Smooth muscle cell (in vitro differentiated cells): ENCODE measurements at regions not wholly inside any gene's neighbourhood (a gene's known extent, or its start where the extent isn't known, plus 50 kb on each side); places are given as distances from the start of the nearest gene placed in this dataset.

Experiments
- DNase-seq: peaks from one replicate; lab custom pipeline; 2025; ENCODE audit not compliant: unreplicated experiment; lab: John Stamatoyannopoulos, UW
- H2AFZ ChIP-seq: fragments of 200-600 bp; sonication (generic); 2 replicates; pipeline ENCODE4 v1.6.0; 2016; ENCODE audit warnings: antibody characterized with exemption, low read depth, mild to moderate bottlenecking
- H3F3A ChIP-seq: fragments of 200-600 bp; sonication (generic); 2 replicates; pipeline ENCODE4 v1.6.0; 2017; ENCODE audit warnings: antibody characterized with exemption, low read depth
- H3K27ac ChIP-seq: fragments of 200-600 bp; sonication (generic); 2 replicates; pipeline ENCODE4 v1.5.1; 2016; ENCODE audit warnings: low read depth, mild to moderate bottlenecking
- H3K27me3 ChIP-seq: fragments of 200-600 bp; sonication (generic); 2 replicates; pipeline ENCODE4 v1.6.1; 2016; ENCODE audit warnings: low read depth, mild to moderate bottlenecking
- H3K36me3 ChIP-seq: fragments of 200-600 bp; sonication (generic); 2 replicates; pipeline ENCODE4 v1.5.1; 2016; ENCODE audit warnings: low read depth
- H3K4me1 ChIP-seq: fragments of 200-600 bp; sonication (generic); 2 replicates; pipeline ENCODE4 v1.5.1; 2016; ENCODE audit warnings: low read depth
- H3K4me2 ChIP-seq: fragments of 200-600 bp; sonication (generic); 2 replicates; pipeline ENCODE4 v1.6.0; 2016; ENCODE audit warnings: mild to moderate bottlenecking
- H3K4me3 ChIP-seq: fragments of 200-600 bp; sonication (generic); 2 replicates; pipeline ENCODE4 v1.5.1; 2016; ENCODE audit warnings: mild to moderate bottlenecking
- H3K79me2 ChIP-seq: fragments of 200-600 bp; sonication (generic); 2 replicates; pipeline ENCODE4 v1.6.0; 2016; ENCODE audit warnings: low read depth, mild to moderate bottlenecking
- H3K9ac ChIP-seq: fragments of 200-600 bp; sonication (generic); 2 replicates; pipeline ENCODE4 v1.6.0; 2016; ENCODE audit warnings: low read depth
- H3K9me3 ChIP-seq: fragments of 200-600 bp; sonication (generic); replicated peaks from 2 replicates; pipeline ENCODE4 v1.5.1; 2016; ENCODE audit warnings: low read depth
- H4K20me1 ChIP-seq: fragments of 200-600 bp; sonication (generic); 2 replicates; pipeline ENCODE4 v1.6.0; 2016; ENCODE audit warnings: low read depth
- WGBS: methylation state at CpG from one replicate; pipeline ENCODE4 v1.1.7; 2016; ENCODE audit warnings: low lambda C conversion rate; 5-methylcytosine and 5-hydroxymethylcytosine counted together
- TF ChIP-seq, protein P1 (sequence below): fragments of 200-600 bp; sonication (generic); IDR thresholded peaks from 2 replicates; pipeline ENCODE4 v1.5.1; 2017; ENCODE audit warnings: borderline replicate concordance, mild to moderate bottlenecking, antibody characterized with exemption; ENCODE audit not compliant: insufficient read depth, poor library complexity, severe bottlenecking

DNA sequence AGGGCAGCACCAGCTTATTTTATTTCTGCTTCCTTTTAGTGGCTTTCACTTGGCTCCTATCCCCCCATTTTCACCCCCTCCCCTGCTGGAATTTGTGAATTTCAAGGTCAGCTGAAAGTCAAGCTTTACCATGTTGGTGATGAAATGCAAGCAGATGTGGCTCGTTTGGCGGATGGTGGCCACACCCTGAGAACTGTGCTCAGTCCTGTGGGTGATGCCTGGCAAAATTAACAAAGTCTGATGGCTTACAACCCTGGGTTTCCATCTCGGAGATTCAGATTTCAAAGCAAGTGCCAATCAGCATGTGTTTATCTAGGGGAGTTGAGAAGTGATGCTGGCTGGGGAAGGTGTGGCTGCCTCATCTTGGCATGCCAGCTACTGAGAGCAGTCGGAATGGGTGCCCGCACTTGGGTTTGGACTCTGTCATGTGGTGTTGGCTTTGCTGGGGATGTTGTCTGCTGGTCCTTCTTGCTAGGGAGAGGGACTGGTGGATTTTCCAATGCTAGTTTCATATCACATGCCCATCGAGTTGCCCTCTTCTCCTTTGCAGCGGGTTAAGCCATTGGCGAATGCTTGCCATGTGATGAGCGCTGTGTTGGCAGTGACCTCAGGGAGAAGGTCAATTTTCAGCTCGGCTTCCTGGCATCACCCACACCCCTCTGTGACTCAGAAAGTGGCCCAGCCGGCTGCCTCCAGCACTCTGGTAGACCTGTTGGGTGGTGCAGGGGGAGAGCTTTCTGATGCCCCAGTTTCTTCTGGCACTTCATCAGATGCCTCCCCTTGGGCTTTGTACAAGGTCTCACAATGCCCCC is 77.0 kb upstream of the PITX1 start:
- H3K4me3 ChIP-seq: no peak overlapping the region
- H3K79me2 ChIP-seq: no peaks in the 10 kb centered on the region
- no peak for DNase-seq
- H4K20me1 ChIP-seq: no peaks in the 10 kb centered on the region
- no peak overlapping the region for H2AFZ ChIP-seq
- H3K27ac ChIP-seq: no peak overlapping the region
- no peak overlapping the region for H3K4me2 ChIP-seq
- peaks cover 7% of the 10 kb centered on the region for H3K4me1 ChIP-seq
- H3K9me3 ChIP-seq: no peaks in the 10 kb centered on the region
- no peaks in the 10 kb centered on the region for H3F3A ChIP-seq
- H3K9ac ChIP-seq: no peak overlapping the region
- TF ChIP-seq, protein P1, sequence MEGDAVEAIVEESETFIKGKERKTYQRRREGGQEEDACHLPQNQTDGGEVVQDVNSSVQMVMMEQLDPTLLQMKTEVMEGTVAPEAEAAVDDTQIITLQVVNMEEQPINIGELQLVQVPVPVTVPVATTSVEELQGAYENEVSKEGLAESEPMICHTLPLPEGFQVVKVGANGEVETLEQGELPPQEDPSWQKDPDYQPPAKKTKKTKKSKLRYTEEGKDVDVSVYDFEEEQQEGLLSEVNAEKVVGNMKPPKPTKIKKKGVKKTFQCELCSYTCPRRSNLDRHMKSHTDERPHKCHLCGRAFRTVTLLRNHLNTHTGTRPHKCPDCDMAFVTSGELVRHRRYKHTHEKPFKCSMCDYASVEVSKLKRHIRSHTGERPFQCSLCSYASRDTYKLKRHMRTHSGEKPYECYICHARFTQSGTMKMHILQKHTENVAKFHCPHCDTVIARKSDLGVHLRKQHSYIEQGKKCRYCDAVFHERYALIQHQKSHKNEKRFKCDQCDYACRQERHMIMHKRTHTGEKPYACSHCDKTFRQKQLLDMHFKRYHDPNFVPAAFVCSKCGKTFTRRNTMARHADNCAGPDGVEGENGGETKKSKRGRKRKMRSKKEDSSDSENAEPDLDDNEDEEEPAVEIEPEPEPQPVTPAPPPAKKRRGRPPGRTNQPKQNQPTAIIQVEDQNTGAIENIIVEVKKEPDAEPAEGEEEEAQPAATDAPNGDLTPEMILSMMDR: no peak
- H3K27me3 ChIP-seq: no peaks in the 10 kb centered on the region
- no peaks in the 10 kb centered on the region for H3K36me3 ChIP-seq
- 88% methylated on average over 11 of the region's 11 CpGs for WGBS

DNA sequence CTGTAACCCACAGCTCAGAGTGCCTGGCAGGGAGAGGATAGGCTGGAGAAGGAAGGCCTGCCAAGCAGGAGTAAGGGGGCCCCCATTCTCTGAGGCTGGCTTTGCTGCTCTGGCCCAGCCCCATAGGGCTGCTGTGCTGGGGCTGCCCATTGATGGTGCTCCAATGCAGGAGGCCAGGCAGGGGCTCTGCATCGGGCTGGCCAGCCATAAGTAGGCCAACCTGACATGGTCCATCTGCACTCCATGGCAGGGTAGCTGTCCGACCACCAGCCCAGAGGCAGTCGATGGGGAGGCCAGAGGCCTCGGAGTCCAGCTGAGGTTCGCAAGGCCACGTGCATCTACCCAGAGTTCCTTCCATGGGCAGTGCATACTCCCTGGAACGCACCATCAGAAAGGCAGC is 75.0 kb upstream of the PITX1 start:
- Histone ChIP-seq H2AFZ (no peak overlapping the region), H4K20me1 (no peaks in the 10 kb centered on the region), H3K4me2 (no peak overlapping the region), H3K27ac (no peak overlapping the region), H3K4me1 (peaks cover 7% of the 10 kb centered on the region), H3K27me3 (no peaks in the 10 kb centered on the region), H3K79me2 (no peaks in the 10 kb centered on the region), H3K4me3 (no peak overlapping the region), H3K9ac (no peak overlapping the region), H3K9me3 (no peaks in the 10 kb centered on the region), H3F3A (no peaks in the 10 kb centered on the region), H3K36me3 (no peaks in the 10 kb centered on the region)
- WGBS: 96% methylated on average over 7 of the region's 7 CpGs
- no peak for DNase-seq
- TF ChIP-seq, protein P1: no peak

DNA sequence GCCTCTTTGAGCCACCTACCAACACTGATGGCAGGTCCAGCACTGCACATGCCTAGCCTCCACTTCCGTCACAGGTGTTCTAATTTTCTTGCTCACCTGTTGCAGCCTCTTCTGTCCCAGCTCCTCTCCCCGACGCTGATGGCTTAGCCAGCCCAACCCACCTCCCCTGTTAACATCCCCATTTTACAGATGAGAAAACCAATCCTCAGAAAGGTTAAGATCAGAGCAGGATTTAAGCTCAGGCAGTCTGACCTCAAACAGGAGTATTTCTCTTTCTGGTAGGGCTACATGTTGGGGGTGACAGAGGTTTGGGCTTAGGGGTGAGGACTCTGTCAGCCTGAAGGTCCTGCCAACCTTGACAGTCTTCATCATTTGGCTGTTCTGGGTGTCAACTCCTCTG is 74.5 kb upstream of the PITX1 start:
- Histone ChIP-seq H3K36me3 (no peaks in the 10 kb centered on the region), H3K9ac (no peak overlapping the region), H3K9me3 (no peaks in the 10 kb centered on the region), H3K27ac (no peak overlapping the region), H3K79me2 (no peaks in the 10 kb centered on the region), H3K27me3 (no peaks in the 10 kb centered on the region), H4K20me1 (no peaks in the 10 kb centered on the region), H3F3A (no peaks in the 10 kb centered on the region), H2AFZ (no peak overlapping the region), H3K4me2 (no peak overlapping the region), H3K4me1 (peaks cover 7% of the 10 kb centered on the region), H3K4me3 (no peak overlapping the region)
- WGBS: 91% methylated on average over 3 of the region's 3 CpGs
- no peak for DNase-seq
- TF ChIP-seq, protein P1: no peak

DNA sequence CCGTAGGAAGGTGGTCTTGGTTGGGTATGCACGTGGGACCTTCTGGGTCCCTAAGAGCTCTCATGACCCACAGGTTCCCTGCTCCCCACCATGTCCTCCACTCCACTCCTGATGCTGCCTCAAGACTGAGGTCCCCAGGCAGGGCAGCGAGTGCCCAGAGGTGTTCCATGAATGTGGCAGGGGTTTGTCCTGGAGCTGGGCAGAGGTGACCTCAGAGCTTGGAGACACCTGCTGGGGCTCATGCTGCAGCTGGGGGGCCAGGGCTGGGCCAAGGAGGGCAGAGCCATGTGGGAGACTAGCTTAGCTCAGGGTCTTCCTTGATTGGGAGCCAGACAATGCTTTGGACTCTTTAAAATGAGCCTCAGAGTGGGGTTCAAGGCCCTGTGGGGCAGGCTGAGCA is 74.0 kb upstream of the PITX1 start:
- H3K4me2 ChIP-seq: no peak overlapping the region
- H3K36me3 ChIP-seq: no peaks in the 10 kb centered on the region
- H3K4me1 ChIP-seq: peaks cover 7% of the 10 kb centered on the region
- no peaks in the 10 kb centered on the region for H4K20me1 ChIP-seq
- no peaks in the 10 kb centered on the region for H3K27me3 ChIP-seq
- TF ChIP-seq, protein P1: no peak
- H3K9me3 ChIP-seq: no peaks in the 10 kb centered on the region
- no peak overlapping the region for H3K4me3 ChIP-seq
- no peaks in the 10 kb centered on the region for H3K79me2 ChIP-seq
- DNase-seq: no peak
- no peak overlapping the region for H2AFZ ChIP-seq
- H3F3A ChIP-seq: no peaks in the 10 kb centered on the region
- H3K9ac ChIP-seq: no peak overlapping the region
- no peak overlapping the region for H3K27ac ChIP-seq
- 91% methylated on average over 3 of the region's 3 CpGs for WGBS
